HG02981 (cell line): ENCODE measurements at regions not wholly inside any gene's neighbourhood (a gene's known extent, or its start where the extent isn't known, plus 50 kb on each side); places are given as distances from the start of the nearest gene placed in this dataset.

Experiments
- ATAC-seq: cut with Tn5 transposase; IDR thresholded peaks from one replicate; pipeline ENCODE4 v1.9.1; 2021; ENCODE audit warnings: mild to moderate bottlenecking, moderate library complexity; ENCODE audit not compliant: unreplicated experiment

DNA sequence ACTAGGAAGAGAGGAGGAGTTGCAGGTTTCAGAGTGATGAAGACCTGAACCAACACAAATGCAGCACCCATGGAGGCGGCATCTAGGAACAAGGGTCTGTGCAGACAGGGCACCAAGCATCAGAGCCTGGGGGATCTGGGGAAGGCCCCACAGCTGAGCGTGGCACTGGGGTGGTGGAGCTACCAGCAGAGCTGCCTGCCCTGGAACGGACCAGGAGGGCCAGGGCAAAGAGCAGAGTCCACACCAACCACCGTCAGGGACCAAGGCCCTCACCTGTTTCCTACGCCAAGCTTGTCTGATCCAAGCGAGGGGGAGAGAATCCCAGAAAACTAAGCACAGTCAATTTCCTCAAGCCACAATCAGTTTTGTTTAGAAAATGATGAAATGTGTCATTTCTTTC lies 79.0 kb upstream of the SYT6 start:
- no peak for ATAC-seq

DNA sequence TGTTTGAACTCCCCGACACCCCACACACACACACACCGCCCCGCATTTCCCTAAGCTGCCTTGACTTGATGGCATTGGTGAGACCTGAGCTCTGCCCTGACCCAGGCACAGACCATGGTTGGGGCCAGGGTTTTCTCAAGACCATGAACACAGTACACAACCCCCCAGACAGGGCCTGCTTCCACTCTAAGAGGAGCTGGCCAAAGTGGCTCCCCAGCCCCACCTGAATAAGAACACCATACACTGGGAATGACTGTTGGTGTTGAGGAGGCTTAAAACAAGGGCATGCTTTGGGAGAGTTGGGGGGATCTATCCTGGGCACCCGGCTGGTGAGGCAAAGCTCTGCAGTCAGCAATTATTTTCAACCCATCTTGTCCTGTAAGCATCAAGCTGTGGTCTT lies 77.6 kb upstream of the SYT6 start:
- no peak for ATAC-seq

DNA sequence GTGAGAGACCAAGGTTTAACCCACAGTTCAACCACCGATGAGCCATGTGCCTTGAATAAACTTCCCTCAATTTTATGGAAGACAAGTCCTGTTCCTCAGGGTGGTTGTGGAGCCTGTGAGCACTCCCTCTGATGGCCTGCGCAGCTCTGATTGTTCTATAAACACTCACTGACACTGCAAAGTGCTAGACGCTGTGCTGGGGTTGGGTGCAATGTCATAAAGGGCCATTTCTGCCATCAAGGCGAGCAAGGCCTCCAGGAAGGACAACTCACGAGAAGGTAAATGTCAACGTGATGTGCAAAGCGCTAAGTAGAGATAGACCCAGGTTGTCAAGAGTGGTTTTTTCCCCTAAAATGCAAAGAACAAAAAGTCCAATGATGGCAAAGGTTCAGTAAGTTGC lies 75.7 kb upstream of the SYT6 start:
- ATAC-seq: no peak

DNA sequence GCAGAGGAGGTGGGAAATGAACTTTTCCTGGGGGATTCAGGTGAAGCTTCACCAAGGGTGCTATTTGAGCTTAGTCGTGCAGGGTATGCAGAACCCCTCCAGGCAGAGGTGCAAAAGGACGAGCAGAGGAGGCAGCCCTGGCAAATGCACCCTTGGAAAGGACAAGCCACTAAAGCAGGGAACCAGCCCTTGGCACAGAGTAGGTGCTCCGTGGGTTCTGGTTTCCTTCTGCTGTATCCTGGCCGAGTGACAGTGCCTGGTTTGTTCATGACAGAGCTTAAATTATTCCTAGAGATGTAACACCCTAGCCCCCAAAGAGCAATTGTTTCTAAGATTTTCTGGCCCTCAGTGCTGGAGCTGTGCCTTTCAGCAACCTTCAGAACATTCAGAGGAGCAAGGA lies 73.4 kb upstream of the SYT6 start:
- ATAC-seq: no peak

DNA sequence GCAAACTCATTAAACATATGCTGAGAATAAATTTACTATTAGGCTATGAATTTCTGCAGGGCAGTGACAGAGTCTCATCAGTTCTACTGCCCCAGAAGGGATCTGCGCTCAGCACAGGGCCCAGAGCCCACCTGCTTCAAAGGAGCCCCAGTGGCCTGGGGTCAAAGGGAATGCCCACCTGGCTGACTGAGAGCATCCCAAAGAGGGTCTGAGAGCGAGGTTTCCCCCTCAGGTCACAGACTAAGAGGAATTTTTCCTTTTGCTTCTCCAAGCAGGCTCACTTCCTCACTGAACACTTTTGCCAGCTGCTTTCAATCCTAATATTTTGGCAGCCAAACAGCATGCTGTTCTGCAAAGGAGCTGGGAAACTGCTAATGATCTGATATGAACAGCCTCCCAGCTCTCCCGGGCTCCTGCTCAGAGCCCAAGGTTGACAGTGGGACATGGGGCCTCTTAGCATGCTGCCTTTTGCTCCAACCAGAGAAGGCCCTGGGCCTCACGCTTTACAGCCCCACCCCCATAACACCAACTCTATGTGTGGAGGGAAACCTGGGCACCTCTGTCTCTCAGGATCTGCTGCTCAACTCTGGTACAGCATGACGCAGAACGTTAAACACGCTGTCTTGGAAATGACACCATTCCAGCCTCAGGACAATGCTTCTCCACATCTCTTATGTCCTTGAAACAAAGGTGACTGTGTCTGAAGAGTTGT lies 70.7 kb upstream of the SYT6 start:
- ATAC-seq: no peak

DNA sequence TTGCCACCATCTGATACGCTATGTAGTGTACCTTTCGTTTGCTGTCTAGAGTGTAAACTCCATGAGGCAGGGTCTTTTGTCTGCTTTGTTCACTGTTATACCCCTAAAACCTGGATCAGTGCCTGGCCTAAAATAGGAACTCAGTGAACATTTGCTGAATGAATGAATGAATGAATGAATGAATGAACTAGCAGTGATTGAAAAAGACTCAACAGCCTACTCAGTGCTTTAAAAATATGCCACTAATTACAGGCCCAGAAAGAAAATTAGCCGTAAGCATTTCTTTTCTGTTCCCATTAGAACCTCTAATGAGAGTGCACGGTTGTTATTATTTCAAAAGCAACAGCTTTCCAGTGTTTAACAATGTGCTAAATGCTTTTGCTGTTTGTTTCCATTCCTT lies 69.3 kb upstream of the SYT6 start:
- no peak for ATAC-seq

DNA sequence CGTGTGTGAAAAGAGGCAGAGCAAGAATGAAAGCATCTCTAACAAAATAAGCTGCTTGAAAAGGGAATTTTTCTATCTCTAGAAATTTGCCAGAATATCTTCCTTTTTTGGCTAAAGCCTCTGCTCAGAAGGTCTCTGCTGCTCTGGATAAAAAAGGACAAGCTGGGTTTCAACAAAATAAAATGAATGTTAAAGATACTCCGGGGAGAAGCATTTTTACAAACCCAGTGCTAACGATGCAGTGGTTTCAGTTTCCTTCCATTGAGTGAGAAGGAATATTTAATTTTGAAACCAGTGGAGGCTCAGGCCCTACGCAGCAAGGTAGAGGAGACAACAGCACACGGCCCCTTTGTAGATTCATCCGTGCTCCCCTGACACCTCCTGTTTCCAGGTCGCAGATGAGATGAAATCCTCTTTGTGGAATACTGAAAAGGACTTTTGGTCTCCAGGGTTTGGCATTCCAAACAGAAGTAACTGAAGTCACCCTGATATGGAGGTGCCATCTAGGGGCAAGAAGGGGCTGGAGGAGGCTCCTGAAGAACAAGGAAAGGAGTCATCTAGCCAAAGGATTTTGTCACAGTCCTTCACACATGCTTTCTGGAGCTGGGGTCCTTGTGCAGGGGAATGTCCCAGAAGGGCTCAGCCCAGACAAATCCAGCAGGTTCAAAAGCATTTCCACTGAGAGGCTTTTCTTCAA lies 65.7 kb upstream of the SYT6 start:
- no peak for ATAC-seq

DNA sequence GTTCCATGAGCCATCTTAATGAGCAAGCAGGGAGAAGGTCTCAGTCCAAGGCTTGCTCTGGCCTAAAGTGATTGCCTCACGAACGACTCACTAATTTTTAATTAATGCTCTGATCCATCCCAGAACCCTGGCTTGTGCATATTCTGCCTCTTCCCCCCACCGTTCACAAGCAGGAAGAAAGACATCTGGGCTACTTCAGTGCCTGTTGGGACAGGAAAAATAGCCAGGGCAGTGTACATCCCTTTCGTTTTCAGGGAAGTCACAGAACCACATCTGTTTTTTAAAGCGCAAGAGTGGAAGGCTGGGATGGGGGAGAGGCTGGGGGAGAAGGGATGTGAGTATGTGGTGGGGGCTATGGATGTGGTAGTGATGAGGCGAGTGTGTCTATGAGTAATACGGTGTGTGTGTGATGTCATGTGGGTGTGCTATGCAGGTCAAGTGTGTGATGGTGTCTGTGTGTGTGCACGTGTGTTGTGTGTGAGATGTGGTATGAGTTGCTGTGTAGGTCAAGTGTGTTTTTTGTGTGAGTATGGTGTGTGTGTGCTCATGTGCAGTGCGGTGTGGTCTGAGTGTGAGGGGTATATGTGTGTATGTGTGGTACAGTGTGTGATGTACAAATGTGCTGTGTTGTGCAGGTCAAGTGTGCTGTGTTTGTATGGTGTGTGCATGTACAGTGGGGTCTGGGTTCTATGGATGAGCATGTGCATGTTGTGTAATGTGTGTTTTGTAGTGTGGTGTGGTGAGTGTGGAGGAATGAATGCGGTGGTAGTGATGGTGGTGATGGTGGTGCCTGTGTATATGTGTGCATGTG lies 64.9 kb upstream of the SYT6 start:
- ATAC-seq: no peak

DNA sequence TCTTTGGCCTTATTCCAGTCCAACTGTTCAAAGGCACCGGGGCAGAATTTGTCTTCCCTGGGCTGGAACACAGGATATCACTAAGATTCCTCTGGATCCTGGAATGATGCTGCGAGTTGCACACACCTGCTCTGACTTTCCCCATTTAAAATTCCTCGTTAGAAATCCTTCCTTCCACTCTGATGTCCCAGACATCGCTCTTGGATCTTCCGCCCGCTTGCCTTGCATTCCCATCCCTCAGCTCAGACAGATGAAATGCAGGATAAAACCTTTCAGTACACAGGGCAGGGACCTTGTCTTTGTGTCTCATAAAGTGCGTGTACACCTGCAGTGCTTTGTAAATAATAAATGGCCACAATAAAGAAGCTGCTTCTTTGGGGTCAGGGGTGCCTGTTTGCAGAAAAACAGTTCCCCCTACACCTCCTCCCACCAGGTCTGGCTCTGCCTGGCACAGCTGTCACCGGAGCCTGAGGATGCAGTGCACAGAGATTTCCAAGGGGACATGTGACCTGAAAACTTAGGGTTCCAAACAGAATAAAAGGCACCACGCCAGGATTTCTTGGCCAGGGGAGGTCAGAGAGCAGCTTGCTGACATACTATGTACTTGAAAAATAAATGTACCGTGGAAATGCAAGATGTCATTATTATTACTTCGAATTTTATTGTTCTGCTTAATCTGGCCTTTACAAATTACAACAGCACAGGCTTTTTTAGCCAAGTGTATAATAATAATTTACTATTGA lies 62.9 kb upstream of the SYT6 start:
- ATAC-seq: no peak

DNA sequence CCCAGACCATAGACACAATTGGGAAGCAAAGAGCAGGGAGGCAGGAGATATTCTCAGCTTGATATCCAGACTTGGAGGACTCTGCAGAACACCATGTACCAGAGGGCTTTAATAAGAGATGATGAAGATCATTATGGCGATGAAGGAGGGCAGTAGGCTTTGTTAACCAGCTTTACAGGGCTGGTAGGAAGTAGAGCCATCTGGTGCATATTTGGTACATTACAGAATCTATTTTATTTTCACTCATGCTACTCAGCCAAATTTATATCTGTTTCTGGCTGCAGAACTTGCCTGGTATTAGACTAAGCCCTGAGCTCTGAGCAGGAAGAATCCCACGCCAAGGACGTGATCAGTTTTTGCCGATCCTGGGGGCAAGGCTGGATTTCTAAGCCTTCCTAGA lies 61.8 kb upstream of the SYT6 start:
- no peak for ATAC-seq

DNA sequence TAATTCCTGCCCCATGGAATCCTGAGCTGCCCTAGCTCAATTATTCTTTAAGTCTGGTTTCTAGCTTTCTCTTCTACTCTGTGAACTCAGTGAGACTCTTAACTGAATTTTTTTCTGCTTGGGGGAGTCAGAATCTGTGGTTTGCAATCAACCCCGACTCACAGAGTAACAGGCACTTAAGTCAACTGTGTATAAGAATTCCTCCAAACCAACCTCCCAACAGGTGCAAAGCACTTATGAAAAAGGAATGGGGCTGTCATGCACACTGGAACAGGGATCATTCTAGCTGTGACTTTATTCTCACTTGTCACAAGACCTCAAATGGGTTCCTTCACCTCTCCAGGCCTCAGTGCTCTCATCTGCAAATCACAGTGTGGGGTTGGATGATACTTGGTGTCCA lies 60.3 kb upstream of the SYT6 start:
- ATAC-seq: no peak

DNA sequence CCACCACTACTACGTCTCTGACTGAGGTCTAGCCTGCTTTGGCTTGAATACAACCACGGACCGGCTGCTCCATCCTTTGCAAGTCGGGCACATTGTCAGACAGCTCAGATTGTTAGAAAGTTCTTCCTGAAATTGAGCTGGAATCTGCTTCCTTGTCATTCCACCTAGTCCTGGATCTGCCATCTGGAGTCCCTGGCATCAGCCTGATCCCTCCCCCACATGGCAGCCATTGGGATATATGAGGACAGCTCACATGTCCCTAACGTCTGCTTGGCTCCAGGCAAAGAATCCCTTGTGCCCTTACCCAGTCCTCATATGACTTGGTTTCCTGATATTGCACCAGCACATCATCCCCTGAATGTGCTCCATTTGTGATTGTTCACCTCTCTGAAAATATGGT lies 56.3 kb upstream of the SYT6 start:
- ATAC-seq: no peak

DNA sequence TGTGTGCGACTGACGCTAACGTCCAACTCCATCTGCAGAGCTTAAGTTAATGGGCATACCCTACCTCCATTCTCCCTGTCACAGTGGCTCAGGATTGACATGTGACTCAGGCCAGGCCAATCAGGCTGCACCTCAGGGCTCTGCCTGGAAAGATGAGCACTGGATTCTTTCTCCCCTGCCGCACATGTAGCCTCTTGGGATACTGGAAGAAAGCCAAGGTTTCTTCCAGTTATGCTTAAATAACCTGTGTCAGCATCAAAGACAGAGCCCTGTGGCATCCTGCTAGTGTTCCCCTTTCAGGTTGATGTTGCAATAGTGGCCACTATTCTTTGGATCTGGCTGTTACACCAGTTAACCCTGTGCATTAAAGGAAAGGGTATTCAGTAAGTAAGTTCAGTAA lies 55.0 kb upstream of the SYT6 start:
- ATAC-seq: no peak

DNA sequence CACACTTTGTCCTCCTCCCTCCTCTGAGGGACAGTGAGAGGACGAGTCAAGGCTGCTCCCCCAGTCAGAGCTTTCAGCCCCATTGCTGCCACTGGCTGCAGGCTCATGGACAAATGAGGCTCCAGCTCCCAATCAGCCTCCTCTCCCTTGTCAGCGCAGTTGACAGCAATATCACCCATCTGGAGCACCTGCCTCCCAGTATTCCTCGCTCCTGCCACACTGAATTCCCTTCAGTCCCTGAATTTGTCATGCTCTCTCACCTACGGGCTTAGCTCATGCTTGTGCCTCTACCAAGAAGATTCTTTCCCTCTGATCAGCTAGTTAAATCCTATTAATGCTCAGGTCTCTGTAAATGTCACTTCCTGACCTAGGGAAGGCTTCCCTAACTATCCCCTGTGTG lies 54.4 kb upstream of the SYT6 start:
- no peak for ATAC-seq

DNA sequence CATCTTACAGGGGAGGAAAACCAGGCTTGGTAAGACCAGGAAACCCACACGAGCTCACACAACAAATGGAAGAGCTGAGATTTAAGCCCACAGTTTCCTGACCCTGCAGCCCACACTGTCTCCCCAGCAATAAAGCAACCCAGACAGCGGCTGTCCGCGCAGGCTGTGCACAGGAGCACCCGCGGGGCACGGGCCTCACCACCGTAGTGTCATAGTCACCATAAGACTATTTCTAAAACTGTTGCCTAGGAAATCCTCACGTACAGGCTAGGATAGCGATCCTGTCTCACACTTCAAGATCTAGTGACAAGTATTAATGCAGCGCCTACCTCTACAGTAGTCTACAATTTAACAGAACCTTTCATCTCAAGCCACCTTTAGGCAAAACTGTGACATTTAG lies 54.0 kb upstream of the SYT6 start:
- ATAC-seq: no peak

DNA sequence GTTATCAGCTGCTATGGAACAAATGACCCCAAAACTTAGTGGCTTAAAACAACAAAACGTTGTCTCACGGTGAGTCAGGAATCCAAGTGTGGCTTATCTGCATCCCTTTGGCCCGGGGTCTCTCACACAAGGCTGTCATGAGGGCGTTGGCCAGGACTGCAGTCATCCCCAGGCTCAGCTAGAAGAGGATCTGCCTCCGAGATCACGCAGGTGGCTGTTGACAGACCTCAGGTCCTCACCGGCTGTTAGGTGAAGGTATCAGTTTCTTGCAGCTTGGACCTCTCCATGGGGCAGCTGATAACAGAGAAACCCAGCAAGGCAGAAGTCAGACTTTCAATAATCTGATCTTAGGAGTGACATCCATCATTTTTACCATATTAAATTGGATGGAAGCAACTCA lies 52.7 kb upstream of the SYT6 start:
- no peak for ATAC-seq

DNA sequence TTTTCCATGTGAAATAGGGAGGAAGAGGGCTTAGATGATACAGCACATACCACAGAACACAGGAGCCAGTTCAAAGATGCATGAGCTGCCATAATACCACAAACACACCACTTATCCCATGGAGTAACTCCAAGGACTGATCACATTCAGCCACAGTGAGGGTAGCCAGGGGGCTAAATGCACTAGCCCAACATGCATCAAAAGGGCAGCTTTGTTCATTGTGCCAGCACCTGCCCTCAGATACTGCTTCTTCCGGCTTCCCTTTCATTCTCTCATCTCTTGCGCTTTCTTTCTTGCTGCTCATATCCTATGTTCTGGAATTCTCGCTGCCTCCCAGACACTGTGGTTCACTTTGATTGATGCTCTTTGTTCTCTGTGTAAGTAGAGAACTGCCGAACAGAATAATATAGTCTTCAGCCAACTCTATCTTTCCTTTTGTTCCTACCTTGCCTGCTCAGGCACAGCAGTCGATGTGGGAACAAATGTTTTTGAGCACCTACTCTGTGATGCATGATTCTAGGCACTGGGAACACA lies 50.0 kb upstream of the SYT6 start:
- ATAC-seq: no peak
